HG03097 (cell line): ENCODE measurements at regions not wholly inside any gene's neighbourhood (a gene's known extent, or its start where the extent isn't known, plus 50 kb on each side); places are given as distances from the start of the nearest gene placed in this dataset.

ENCODE experiments used
- ATAC-seq: cut with Tn5 transposase; IDR thresholded peaks from one replicate; pipeline ENCODE4 v1.9.1; 2021; ENCODE audit not compliant: unreplicated experiment, low FRiP score

GRCh38 chr4:98210281-98210680, 50.9 kb upstream of the RAP1GDS1 start:
- ATAC-seq, result no peak

- ATAC-seq, result no peak
Measured at GRCh38 chr4:98209111-98209510, 52.1 kb upstream of the RAP1GDS1 start.

GRCh38 chr4:98204236-98204553, 57.0 kb upstream of the RAP1GDS1 start:
- peak; percentile 50 for ATAC-seq

- ATAC-seq, result peak; percentile 77
Measured at GRCh38 chr4:98203332-98204235, 57.6 kb upstream of the RAP1GDS1 start.

GRCh38 chr4:98202907-98203306, 58.3 kb upstream of the RAP1GDS1 start:
- no peak for ATAC-seq

GRCh38 chr4:98199247-98199646, 56.0 kb upstream of the STPG2 start:
- ATAC-seq, result no peak

GRCh38 chr4:98195005-98195404, 51.7 kb upstream of the STPG2 start:
- ATAC-seq, result no peak

- no peak for ATAC-seq
Measured at GRCh38 chr4:98193459-98194105, 50.3 kb upstream of the STPG2 start.
